Ishikawa (cell line): ENCODE measurements at regions not wholly inside any gene's neighbourhood (a gene's known extent, or its start where the extent isn't known, plus 50 kb on each side); places are given as distances from the start of the nearest gene placed in this dataset.

Experiments used
- CREB1 ChIP-seq: IDR thresholded peaks from 2 replicates; pipeline ENCODE4 v1.6.1; 2012; ENCODE audit warnings: low read depth
- RAD21 ChIP-seq: IDR thresholded peaks from 2 replicates; pipeline ENCODE4 v1.6.1; 2012; ENCODE audit warnings: low read depth
- REST ChIP-seq: IDR thresholded peaks from 2 replicates; pipeline ENCODE4 v1.6.1; 2012; ENCODE audit warnings: low read depth, mild to moderate bottlenecking
- YY1 ChIP-seq: IDR thresholded peaks from 2 replicates; pipeline ENCODE4 v1.6.1; 2012; ENCODE audit warnings: low read depth

GRCh38 chr13:81283062-81283461, 942.1 kb upstream of the SPRY2 start:
- TF ChIP-seq YY1 = no peak
- TF ChIP-seq CREB1 = no peak
- TF ChIP-seq REST = no peak
- no peak for TF ChIP-seq RAD21
